Keratinocyte (primary cell): ENCODE measurements at regions not wholly inside any gene's neighbourhood (a gene's known extent, or its start where the extent isn't known, plus 50 kb on each side); places are given as distances from the start of the nearest gene placed in this dataset.

Experiments used
- DNase-seq: peaks from one replicate; pipeline ENCODE4 v3.0.0-alpha.2; 2011; ENCODE audit warnings: low read depth, missing footprints, low spot score
- FAIRE-seq: peaks from 2 replicates; lab custom pipeline; 2011; peaks lifted over from hg19 to GRCh38; lab: Jason Lieb, UNC
- H2AFZ ChIP-seq: 2 replicates; pipeline ENCODE4 v1.6.0; 2012; ENCODE audit warnings: low read length, control low read depth, inconsistent platforms; ENCODE audit not compliant: control insufficient read depth
- H3K27ac ChIP-seq: 2 replicates; pipeline ENCODE4 v1.5.1; 2011; ENCODE audit warnings: low read length; ENCODE audit not compliant: control insufficient read depth, insufficient read depth
- H3K27me3 ChIP-seq: 3 replicates; pipeline ENCODE4 v1.6.0; 2011; ENCODE audit warnings: low read length; ENCODE audit not compliant: control insufficient read depth, insufficient read depth; ENCODE audit errors: extremely low read depth
- H3K36me3 ChIP-seq, 2 experiments: 2 replicates in 1 of 2; 3 replicates in 1 of 2; pipeline ENCODE4 v1.5.1; 2011; ENCODE audit warnings: low read length in 2 of 2, mild to moderate bottlenecking in 1 of 2; ENCODE audit not compliant: control insufficient read depth in 2 of 2, insufficient read depth in 2 of 2; ENCODE audit errors: extremely low read depth in 1 of 2
- H3K4me1 ChIP-seq: 3 replicates; pipeline ENCODE4 v1.5.1; 2011; ENCODE audit warnings: low read length; ENCODE audit not compliant: control insufficient read depth, insufficient read depth; ENCODE audit errors: extremely low read depth
- H3K4me2 ChIP-seq: 3 replicates; pipeline ENCODE4 v1.6.0; 2011; ENCODE audit warnings: low read depth, low read length; ENCODE audit not compliant: control insufficient read depth, insufficient read depth; ENCODE audit errors: extremely low read depth
- H3K4me3 ChIP-seq, 3 experiments: fragments of 200-600 bp in 1 of 3; sonication (generic) in 1 of 3; 2 replicates in 2 of 3; 3 replicates in 1 of 3; pipeline ENCODE4 v1.5.1; 2011 to 2016; ENCODE audit warnings: low read length in 3 of 3, mild to moderate bottlenecking in 3 of 3, control low read depth in 2 of 3, inconsistent platforms in 1 of 3, low read depth in 1 of 3, mixed read lengths in 1 of 3, mixed run types in 1 of 3, moderate library complexity in 1 of 3; ENCODE audit not compliant: control insufficient read depth in 2 of 3, insufficient read depth in 2 of 3; ENCODE audit errors: extremely low read depth in 1 of 3
- H3K79me2 ChIP-seq: 2 replicates; pipeline ENCODE4 v1.6.0; 2012; ENCODE audit warnings: low read length; ENCODE audit not compliant: control insufficient read depth, insufficient read depth
- H3K9ac ChIP-seq: 3 replicates; pipeline ENCODE4 v1.6.0; 2011; ENCODE audit warnings: low read length; ENCODE audit not compliant: control insufficient read depth, insufficient read depth; ENCODE audit errors: extremely low read depth
- H3K9me1 ChIP-seq: 3 replicates; pipeline ENCODE4 v1.6.0; 2011; ENCODE audit warnings: low read length; ENCODE audit not compliant: control insufficient read depth, insufficient read depth; ENCODE audit errors: extremely low read depth
- H3K9me3 ChIP-seq: 2 replicates; pipeline ENCODE4 v1.5.1; 2012; ENCODE audit warnings: low read depth, low read length; ENCODE audit not compliant: control insufficient read depth
- H4K20me1 ChIP-seq: 3 replicates; pipeline ENCODE4 v1.6.0; 2011; ENCODE audit warnings: low read length; ENCODE audit not compliant: control insufficient read depth, insufficient read depth; ENCODE audit errors: extremely low read depth
- CTCF ChIP-seq, 3 experiments: IDR thresholded peaks in 1 of 3; conservative IDR thresholded peaks in 1 of 3; optimal IDR thresholded peaks in 1 of 3; 2 replicates in 2 of 3; 3 replicates in 1 of 3; pipeline versions ENCODE3 to v1.5.1; 2011; ENCODE audit warnings: low read length in 3 of 3, mild to moderate bottlenecking in 3 of 3, moderate library complexity in 2 of 3, control low read depth in 1 of 3, inconsistent platforms in 1 of 3; ENCODE audit not compliant: insufficient read depth in 2 of 3; ENCODE audit errors: extremely low read depth in 1 of 3
- EZH2 ChIP-seq: IDR thresholded peaks from one replicate; pipeline ENCODE4 v1.6.1; 2012; ENCODE audit warnings: inconsistent platforms, mild to moderate bottlenecking, low read length, moderate library complexity
- dilution Hi-C: fragments of 300-500 bp; cut with MboI; formaldehyde crosslinking; loops from one replicate; pipeline ENCODE4 v1.7.0; 2020; ENCODE audit warnings: low sequenced_read_pairs; ENCODE audit not compliant: extremely low pct_ligation_motif_present

DNA sequence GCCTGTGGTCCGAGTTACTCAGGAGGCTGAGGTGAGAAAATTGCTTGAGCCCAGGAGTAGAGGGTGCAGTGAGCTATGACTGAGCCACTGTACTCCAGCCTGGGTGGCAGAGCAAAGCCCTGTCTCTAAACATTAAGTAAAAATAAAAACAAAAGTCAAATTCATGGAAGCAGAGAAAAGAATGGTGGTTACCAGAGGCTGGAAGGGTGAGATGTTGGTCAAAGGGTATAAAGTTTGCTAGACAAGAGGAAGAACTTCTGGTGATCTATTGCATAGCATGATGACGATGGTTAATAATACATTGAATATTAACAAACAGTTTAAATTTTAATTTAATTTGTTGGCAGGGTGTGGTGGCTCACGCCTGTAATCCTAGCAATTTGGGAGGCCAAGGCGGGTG, 68.1 kb downstream of the CRPPA start:
- Histone ChIP-seq H3K79me2 (no peaks in the 10 kb centered on the region), H3K4me1 (no peaks in the 10 kb centered on the region), H2AFZ (no peak overlapping the region), H3K36me3 (no peaks in the 10 kb centered on the region), H4K20me1 (no peaks in the 10 kb centered on the region), H3K9me3 (no peaks in the 10 kb centered on the region), H3K9me1 (no peaks in the 10 kb centered on the region), H3K9ac (no peak overlapping the region), H3K4me2 (no peak overlapping the region), H3K27ac (no peak overlapping the region), H3K4me3 (no peak overlapping the region), H3K27me3 (no peaks in the 10 kb centered on the region)
- TF ChIP-seq EZH2 (no peak), CTCF (optimal IDR thresholded peaks at IDR 0.05 in 1 of 3, IDR thresholded peaks at IDR 0.05 in 1 of 3, conservative IDR thresholded peaks at IDR 0.05 in 1 of 3; ENCODE audit: extremely low read depth in 1 of 3, insufficient read depth in 2 of 3, low read length in 3 of 3) (no peak)
- dilution Hi-C loops: no loop called here
- FAIRE-seq (no peak), DNase-seq (no peak)

- dilution Hi-C loops: no loop called here
- Histone ChIP-seq H3K4me2 (no peak overlapping the region), H3K79me2 (no peaks in the 10 kb centered on the region), H3K4me1 (no peaks in the 10 kb centered on the region), H4K20me1 (no peaks in the 10 kb centered on the region), H3K4me3 (no peak overlapping the region), H3K27me3 (no peaks in the 10 kb centered on the region), H3K9me1 (no peaks in the 10 kb centered on the region), H3K9me3 (no peaks in the 10 kb centered on the region), H3K36me3 (no peaks in the 10 kb centered on the region), H2AFZ (no peak overlapping the region), H3K9ac (no peak overlapping the region), H3K27ac (no peak overlapping the region)
- no peak for TF ChIP-seq CTCF (optimal IDR thresholded peaks at IDR 0.05 in 1 of 3, IDR thresholded peaks at IDR 0.05 in 1 of 3, conservative IDR thresholded peaks at IDR 0.05 in 1 of 3; ENCODE audit: extremely low read depth in 1 of 3, insufficient read depth in 2 of 3, low read length in 3 of 3)
- no peak for TF ChIP-seq EZH2
- DNase-seq (no peak), FAIRE-seq (no peak)
Observed at GRCh38 chr7:16350634-16351033, 70.7 kb downstream of the CRPPA start.
